GM12878 (cell line): ENCODE measurements at regions not wholly inside any gene's neighbourhood (a gene's known extent, or its start where the extent isn't known, plus 50 kb on each side); places are given as distances from the start of the nearest gene placed in this dataset.

ENCODE experiments used
- ATAC-seq: fragments of 200-7000 bp; cut with Tn5 transposase; 3 replicates; pipeline ENCODE4 v1.9.1; 2020; ENCODE audit warnings: mild to moderate bottlenecking, moderate library complexity
- BruUV-seq: library from RNA; stranded (reverse); fragments of 400-500 nt; replicated peaks from 2 replicates; lab custom pipeline; 2021; lab: Mats Ljungman, UMichigan
- CTCF ChIA-PET: fragments of 300-600 bp; sonication (Branson Sonifier 250); formaldehyde crosslinking; extraction: SDS; loops from one replicate; lab custom pipeline; 2021; ENCODE audit warnings: inconsistent platforms; lab: Yijun Ruan, JAX
- POLR2A ChIA-PET: fragments of 350-600 bp; formaldehyde crosslinking; extraction: SDS; loops from one replicate; lab custom pipeline; 2021; ENCODE audit warnings: inconsistent platforms; lab: Charles Lee
- RAD21 ChIA-PET: fragments of 300-600 bp; sonication (Branson Sonifier 250); formaldehyde crosslinking; loops from one replicate; lab custom pipeline; 2023; ENCODE audit warnings: antibody characterized with exemption; ENCODE audit not compliant: unreplicated experiment; lab: Charles Lee
- SMC1A ChIA-PET: fragments of 300-600 bp; sonication (Branson Sonifier 250); formaldehyde crosslinking; loops from one replicate; lab custom pipeline; 2023; ENCODE audit not compliant: unreplicated experiment, uncharacterized antibody; lab: Charles Lee
- DNase-seq: peaks from one replicate; pipeline ENCODE4 v3.0.0-alpha.2; 2011; ENCODE audit warnings: low read depth, low spot score
- FAIRE-seq: peaks from 3 replicates; lab custom pipeline; 2011; peaks lifted over from hg19 to GRCh38; lab: Jason Lieb, UNC
- H2AFZ ChIP-seq: 2 replicates; pipeline ENCODE4 v1.6.0; 2011; ENCODE audit warnings: low read depth, low read length, control low read depth; ENCODE audit not compliant: control insufficient read depth
- H3K27ac ChIP-seq: 2 replicates; pipeline ENCODE4 v1.5.1; 2011; ENCODE audit warnings: control low read depth; ENCODE audit not compliant: control insufficient read depth, insufficient read depth
- H3K27me3 ChIP-seq, 2 experiments: replicated peaks in 1 of 2; 2 replicates each; pipeline versions ENCODE4 v1.6.0 to v1.6.1; 2011; ENCODE audit warnings: low read length in 1 of 2; ENCODE audit not compliant: control insufficient read depth in 2 of 2, insufficient read depth in 2 of 2
- H3K36me3 ChIP-seq, 2 experiments: 2 replicates each; pipeline ENCODE4 v1.5.1; 2011; ENCODE audit warnings: low read length in 1 of 2; ENCODE audit not compliant: control insufficient read depth in 2 of 2, insufficient read depth in 2 of 2
- H3K4me1 ChIP-seq: 2 replicates; pipeline ENCODE4 v1.6.1; 2011; ENCODE audit warnings: mild to moderate bottlenecking, low read length, moderate library complexity, mixed read lengths; ENCODE audit not compliant: control insufficient read depth, insufficient read depth
- H3K4me2 ChIP-seq: 2 replicates; pipeline ENCODE4 v1.6.0; 2011; ENCODE audit warnings: control low read depth; ENCODE audit not compliant: control insufficient read depth, insufficient read depth
- H3K4me3 ChIP-seq: fragments of 200-600 bp; sonication (generic); 2 replicates; pipeline ENCODE4 v1.5.1; 2016
- H3K79me2 ChIP-seq: 2 replicates; pipeline ENCODE4 v1.6.0; 2011; ENCODE audit warnings: low read length; ENCODE audit not compliant: control insufficient read depth, insufficient read depth
- H3K9ac ChIP-seq: 2 replicates; pipeline ENCODE4 v1.8.0; 2011; ENCODE audit warnings: low read length, control low read depth, mixed read lengths; ENCODE audit not compliant: control insufficient read depth, insufficient read depth
- H3K9me3 ChIP-seq: replicated peaks from 3 replicates; pipeline ENCODE4 v1.5.1; 2011; ENCODE audit warnings: mild to moderate bottlenecking, low read length; ENCODE audit not compliant: control insufficient read depth, insufficient read depth
- H4K20me1 ChIP-seq: 2 replicates; pipeline ENCODE4 v1.6.0; 2011; ENCODE audit not compliant: control insufficient read depth, insufficient read depth
- CHD1 ChIP-seq: IDR thresholded peaks from 2 replicates; pipeline ENCODE4 v1.6.1; 2012; ENCODE audit warnings: low read depth, low read length, improper control_type of control experiment
- MEF2A ChIP-seq: IDR thresholded peaks from 2 replicates; pipeline ENCODE4 v1.6.1; 2011; ENCODE audit warnings: low read depth, mild to moderate bottlenecking, low read length, moderate library complexity; ENCODE audit not compliant: insufficient read depth
- YY1 ChIP-seq: IDR thresholded peaks from 2 replicates; pipeline ENCODE4 v1.6.1; 2011; ENCODE audit warnings: low read depth, mild to moderate bottlenecking, low read length
- WGBS: methylation state at CpG from one replicate; pipeline ENCODE4 v1.1.6; 2016; ENCODE audit warnings: low lambda C conversion rate; ENCODE audit not compliant: insufficient replicate concordance, insufficient coverage; ENCODE audit errors: missing lambda C conversion rate; 5-methylcytosine and 5-hydroxymethylcytosine counted together
- in situ Hi-C: fragments of 300-500 bp; cut with MboI; formaldehyde crosslinking; loops from 9 replicates; pipeline ENCODE4 v1.14.3; 2018; ENCODE audit warnings: mixed read lengths
- intact Hi-C: fragments of 100-400 bp; cut with micrococcal nuclease; formaldehyde crosslinking; loops from one replicate; pipeline ENCODE4 v1.14.2; 2022; ENCODE audit not compliant: unreplicated experiment
- TF ChIP-seq, protein P1 (sequence below): fragments of 450-650 bp; formaldehyde crosslinking; IDR thresholded peaks from 2 replicates; pipeline ENCODE4 v1.5.0; 2022; ENCODE audit warnings: mild to moderate bottlenecking, missing genetic modification characterization
- TF ChIP-seq, protein P2 (sequence below): IDR thresholded peaks from 2 replicates; pipeline ENCODE4 v1.6.1; 2012; ENCODE audit warnings: mild to moderate bottlenecking, low read depth, low read length

DNA sequence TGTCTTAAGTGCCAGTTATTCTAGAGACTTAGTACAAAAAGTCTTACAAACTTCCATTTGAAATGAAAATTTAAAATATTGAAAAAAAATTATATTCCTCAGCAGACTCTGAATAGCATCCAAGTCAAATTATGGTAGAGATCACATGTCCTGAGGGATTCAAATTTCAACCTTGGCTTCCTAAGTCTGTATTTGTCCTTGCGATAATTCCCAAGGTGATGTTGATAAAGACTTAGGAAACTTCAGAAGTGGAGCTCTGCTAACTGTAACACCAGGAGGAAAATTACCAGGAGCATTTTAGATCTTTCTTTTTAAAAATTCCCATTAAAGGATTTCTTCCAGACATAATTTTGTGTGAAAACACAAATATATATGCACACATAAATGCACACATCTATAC is 178.3 kb downstream of the IPO8 start:
- Histone ChIP-seq H2AFZ (no peak overlapping the region), H3K9me3 (no peaks in the 10 kb centered on the region), H3K79me2 (no peaks in the 10 kb centered on the region), H4K20me1 (no peaks in the 10 kb centered on the region), H3K27me3 (no peaks in the 10 kb centered on the region), H3K4me2 (no peak overlapping the region), H3K27ac (no peak overlapping the region), H3K4me3 (no peak overlapping the region), H3K4me1 (no peaks in the 10 kb centered on the region), H3K9ac (no peak overlapping the region), H3K36me3 (no peaks in the 10 kb centered on the region)
- CTCF ChIA-PET: no interaction called here
- TF ChIP-seq, protein P1, sequence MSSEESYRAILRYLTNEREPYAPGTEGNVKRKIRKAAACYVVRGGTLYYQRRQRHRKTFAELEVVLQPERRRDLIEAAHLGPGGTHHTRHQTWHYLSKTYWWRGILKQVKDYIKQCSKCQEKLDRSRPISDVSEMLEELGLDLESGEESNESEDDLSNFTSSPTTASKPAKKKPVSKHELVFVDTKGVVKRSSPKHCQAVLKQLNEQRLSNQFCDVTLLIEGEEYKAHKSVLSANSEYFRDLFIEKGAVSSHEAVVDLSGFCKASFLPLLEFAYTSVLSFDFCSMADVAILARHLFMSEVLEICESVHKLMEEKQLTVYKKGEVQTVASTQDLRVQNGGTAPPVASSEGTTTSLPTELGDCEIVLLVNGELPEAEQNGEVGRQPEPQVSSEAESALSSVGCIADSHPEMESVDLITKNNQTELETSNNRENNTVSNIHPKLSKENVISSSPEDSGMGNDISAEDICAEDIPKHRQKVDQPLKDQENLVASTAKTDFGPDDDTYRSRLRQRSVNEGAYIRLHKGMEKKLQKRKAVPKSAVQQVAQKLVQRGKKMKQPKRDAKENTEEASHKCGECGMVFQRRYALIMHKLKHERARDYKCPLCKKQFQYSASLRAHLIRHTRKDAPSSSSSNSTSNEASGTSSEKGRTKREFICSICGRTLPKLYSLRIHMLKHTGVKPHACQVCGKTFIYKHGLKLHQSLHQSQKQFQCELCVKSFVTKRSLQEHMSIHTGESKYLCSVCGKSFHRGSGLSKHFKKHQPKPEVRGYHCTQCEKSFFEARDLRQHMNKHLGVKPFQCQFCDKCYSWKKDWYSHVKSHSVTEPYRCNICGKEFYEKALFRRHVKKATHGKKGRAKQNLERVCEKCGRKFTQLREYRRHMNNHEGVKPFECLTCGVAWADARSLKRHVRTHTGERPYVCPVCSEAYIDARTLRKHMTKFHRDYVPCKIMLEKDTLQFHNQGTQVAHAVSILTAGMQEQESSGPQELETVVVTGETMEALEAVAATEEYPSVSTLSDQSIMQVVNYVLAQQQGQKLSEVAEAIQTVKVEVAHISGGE: no peak
- TF ChIP-seq CHD1 (no peak), MEF2A (no peak), YY1 (no peak)
- TF ChIP-seq, protein P2, sequence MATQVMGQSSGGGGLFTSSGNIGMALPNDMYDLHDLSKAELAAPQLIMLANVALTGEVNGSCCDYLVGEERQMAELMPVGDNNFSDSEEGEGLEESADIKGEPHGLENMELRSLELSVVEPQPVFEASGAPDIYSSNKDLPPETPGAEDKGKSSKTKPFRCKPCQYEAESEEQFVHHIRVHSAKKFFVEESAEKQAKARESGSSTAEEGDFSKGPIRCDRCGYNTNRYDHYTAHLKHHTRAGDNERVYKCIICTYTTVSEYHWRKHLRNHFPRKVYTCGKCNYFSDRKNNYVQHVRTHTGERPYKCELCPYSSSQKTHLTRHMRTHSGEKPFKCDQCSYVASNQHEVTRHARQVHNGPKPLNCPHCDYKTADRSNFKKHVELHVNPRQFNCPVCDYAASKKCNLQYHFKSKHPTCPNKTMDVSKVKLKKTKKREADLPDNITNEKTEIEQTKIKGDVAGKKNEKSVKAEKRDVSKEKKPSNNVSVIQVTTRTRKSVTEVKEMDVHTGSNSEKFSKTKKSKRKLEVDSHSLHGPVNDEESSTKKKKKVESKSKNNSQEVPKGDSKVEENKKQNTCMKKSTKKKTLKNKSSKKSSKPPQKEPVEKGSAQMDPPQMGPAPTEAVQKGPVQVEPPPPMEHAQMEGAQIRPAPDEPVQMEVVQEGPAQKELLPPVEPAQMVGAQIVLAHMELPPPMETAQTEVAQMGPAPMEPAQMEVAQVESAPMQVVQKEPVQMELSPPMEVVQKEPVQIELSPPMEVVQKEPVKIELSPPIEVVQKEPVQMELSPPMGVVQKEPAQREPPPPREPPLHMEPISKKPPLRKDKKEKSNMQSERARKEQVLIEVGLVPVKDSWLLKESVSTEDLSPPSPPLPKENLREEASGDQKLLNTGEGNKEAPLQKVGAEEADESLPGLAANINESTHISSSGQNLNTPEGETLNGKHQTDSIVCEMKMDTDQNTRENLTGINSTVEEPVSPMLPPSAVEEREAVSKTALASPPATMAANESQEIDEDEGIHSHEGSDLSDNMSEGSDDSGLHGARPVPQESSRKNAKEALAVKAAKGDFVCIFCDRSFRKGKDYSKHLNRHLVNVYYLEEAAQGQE: no peak
- FAIRE-seq (no peak), ATAC-seq (no peak), DNase-seq (no peak)
- POLR2A ChIA-PET: no interaction called here
- in situ Hi-C loops: no loop called here
- RAD21 ChIA-PET: no interaction called here
- no TSS peak for BruUV-seq
- intact Hi-C loops: loop anchor here (10.0 kb wide), 1 partner anchor 287 kb away; no protein-coding TSS in a partner anchor
- SMC1A ChIA-PET: no interaction called here
- 53% methylated on average over 1 of the region's 1 CpG for WGBS
